ENCODE measurements at regions not wholly inside any gene's neighbourhood (a gene's known extent, or its start where the extent isn't known, plus 50 kb on each side); places are given as distances from the start of the nearest gene placed in this dataset.

DNA sequence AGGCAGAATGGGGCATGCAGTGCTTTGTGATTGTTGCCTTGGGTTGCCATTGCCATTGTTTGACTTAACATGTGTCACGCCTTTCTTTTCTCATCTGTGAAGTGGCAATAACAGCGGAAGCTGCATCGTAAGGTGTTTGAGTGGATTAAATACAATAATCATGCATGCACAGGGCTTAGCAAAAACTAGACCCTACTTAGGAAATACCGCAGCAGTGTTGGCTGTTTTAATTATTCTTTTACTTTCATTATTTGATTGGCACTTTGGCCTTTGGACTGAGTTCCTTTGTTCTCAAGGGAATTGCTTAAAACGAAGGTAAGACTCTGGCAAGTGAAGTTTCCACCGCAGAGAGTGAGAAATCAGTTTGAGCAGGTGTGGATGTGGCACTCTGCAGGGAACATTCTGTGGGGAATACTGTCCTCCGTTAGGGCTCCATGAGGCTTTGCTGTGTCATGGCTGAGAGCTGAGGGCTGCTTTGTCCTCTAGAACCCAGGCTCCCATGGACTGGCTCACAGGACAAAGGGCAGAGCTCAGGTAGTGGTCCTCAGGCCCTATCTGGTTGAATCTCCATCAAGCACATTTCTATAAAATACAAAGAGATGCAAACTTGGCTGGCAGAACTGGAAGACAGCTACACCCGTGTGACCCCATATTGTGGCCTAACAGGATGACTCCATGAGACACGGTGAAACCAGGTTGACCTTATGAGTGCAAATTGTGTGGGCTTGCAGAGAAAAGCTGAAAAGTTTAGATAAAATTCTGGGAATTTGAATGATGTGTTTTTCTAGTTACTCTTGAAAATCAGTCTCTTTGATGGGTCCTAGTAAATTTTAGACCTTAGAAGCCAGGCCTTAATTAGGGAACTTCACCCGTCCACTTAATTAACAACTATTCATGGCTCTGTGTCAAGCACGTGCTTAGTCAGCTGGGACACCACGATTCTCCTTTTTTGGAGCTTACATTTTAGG lies 407.2 kb downstream of the KCNRG start:
- DNase-seq: peak; percentile 47

DNA sequence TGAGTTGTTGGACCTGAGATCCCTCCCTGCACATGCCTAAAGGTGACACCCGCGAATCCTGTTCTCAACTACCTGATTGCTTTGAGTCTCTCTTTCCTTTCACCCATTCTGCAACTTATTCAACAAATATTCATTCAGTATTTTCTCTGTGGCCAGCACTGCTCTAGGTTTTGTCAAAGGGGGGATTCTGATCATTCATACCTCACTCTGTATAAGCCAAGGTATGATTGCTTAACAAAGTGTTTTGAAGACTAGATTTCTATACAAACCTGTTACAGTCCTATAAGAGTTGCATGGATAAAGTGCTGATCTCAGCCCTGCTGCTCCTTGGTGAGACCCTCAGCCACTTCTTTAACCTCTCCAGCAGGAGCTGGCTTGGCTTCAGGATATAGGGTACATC lies 409.7 kb downstream of the KCNRG start:
- no peak for DNase-seq

DNA sequence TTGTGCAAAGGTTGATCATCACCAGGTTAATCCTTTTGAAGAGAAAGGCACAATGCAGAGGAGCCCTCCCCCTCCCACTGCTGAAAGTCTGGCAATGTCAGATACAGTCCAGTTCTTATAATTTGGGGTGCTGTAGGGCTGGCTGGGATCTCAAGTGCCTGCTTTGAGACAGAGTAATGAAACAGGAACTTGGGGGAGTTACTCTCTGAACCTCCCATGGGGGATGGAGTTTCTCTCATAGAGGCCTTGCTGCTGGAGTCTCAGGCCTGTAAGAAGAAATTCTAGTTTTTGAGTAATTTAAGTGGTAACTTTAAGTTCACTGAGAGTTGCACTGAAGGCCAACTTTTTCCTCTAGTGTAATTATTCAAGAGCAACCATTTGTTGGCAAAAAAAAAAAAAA lies 410.5 kb downstream of the KCNRG start:
- DNase-seq: no peak

DNA sequence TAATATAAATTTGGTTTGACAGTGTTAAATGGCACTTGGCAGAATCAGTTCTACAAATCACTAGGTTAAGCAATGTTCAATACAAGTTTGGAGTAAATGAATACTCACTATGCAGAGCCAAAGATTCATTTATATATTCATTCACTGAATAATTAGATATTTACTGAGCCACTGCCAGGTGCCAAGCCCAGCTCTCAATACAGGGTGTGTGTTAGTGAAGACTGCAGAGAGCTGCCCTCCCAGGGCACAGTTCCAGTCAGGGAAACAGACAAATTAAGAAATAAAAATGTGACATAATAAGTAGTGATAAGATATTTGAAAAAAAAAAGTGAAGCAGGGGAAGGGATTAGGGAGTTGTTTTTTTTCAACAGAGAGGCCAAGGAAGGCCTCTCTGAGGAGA lies 411.7 kb downstream of the KCNRG start:
- no peak for DNase-seq

DNA sequence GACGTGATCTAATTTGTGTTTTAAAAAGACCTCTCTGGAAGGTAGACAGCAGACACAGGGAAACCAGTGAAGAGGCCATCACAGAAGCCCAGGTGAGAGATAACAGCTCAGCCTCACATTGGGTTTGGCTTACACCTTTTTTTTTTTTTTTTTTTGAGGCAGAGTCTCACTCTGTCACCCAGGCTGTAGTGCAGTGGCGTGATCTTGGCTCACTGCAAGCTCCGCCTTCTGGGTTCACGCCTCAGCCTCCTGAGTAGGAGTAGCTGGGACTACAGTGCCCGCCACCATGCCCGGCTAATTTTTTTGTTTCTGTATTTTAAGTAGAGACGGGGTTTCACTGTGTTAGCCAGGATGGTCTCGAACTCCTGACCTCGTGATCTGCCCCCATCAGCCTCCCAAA lies 412.3 kb downstream of the KCNRG start:
- peak; percentile 55 for DNase-seq

DNA sequence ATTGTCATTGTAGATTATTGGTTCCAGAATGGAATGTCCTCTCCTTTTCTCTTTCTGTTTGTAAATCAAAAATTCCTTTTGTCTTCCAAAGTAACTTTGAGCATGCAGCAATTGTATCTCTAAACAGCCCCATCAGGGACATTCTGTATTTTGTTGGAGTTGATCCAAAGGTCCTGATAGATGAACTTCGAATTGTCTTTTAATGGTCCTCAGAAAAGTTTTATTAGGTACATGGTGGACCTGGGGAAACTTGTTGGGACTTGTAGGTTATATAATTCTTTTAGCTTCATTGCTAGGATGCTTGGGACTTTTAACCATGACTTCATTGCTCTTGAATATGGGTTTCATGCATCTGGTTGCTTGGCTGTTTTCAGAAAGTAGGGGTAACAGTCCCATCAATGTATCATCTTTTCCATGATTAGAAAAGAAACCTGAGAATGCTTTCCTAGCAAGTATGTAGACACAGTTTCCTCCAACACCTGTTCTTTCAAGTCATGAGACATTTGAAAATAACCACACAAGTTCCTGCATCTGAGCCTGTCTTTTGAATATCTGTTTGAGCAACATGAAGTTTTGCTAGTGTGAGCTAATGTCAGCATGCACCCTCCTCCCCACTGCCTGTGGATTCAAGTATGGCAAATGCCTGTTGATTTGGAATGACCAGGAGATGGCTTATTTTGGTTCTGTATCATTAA lies 413.1 kb downstream of the KCNRG start:
- DNase-seq: no peak

DNA sequence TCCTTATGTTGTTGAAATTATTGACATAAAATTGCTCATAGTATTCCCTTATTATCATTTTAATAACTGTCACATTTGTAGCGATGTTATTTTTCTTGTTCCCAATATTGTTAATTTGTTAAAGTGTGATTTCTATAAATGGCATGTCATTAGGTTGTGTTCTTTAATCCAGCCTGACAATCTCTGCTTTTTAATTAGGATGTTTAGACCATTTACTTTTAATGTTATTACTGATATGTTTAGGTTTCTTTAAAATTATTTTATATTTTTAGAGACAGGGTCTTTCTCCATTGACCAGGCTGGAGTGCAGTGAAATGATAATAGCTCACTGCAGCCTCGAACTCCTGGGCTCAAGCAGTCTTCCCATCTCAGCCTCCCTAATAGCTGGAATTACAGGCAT lies 408.5 kb downstream of the DLEU7 start:
- no peak for DNase-seq

DNA sequence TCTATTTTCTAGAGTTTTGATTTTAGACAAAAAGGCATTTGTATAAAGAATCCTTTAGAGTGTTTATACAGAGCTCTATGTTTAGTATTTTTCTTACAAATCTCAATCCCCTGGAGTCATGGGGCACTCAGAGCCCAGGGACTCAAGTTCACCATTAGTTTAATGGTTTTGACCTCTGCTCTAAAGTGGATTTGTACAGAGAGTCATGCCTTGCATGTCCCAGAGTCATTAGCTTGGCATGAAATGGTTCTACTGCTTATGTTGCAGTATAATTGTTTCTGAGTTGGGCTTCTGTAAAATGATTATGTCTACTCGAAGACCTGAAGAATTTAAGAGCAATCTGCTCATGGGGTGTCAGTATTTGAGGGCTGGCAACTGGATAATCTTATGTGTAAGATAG lies 406.2 kb downstream of the DLEU7 start:
- no peak for DNase-seq

DNA sequence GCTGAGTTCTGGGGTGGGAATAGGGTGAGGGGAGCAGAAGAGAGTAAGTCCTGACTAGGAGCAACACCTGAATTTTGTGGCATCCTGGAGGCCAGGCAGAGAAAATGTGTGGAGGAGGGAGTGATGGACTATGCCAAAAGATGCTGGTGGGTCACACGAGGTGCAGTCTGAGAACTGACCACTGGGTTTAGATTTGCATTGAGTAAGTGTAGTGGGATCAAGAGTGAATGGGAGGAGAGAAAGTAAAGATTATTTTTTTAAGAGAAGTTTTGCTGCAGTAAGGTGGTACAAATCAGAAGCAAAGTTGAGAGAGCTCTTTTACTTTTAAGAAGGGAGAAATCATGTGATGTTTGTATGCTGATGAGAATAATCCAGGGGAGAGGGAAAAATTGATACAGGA lies 405.1 kb downstream of the DLEU7 start:
- no peak for DNase-seq

DNA sequence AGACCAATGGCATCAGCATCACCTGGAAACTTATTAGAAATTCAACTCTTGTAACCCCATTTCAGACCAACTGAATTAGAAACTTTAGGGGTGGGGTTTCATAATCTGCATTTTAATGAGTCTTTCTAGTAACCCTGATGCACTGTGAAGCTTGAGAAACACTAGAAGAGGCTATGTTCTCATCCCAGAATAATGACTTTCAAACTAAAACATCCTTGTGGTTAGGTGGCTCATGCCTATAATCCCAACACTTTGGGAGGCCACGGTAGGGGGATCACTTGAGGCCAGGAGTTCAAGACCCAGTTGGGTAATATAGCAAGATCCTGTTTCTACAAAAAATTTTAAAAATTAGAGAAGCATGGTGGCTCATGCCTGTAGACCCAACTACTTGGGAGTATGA lies 402.4 kb downstream of the DLEU7 start:
- no peak for DNase-seq

DNA sequence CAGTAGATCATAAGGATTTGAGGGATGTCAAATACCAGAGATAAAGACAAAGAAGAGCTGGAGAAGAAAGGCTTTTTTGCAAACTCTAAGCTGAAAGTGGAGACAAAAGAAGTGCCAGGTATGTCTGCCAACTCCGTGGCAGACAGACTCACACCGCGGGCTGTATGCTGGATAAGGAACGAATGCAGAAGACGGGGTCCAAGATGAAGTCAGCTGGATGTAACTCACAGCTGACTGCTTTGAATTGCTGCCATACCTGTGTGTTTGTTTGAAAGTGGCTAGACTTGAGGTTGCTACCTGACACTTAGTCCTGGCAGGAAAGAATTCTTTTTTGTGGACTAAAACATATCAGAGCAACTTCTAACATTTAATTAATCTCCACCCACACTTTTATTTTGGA lies 398.8 kb downstream of the DLEU7 start:
- no peak for DNase-seq

DNA sequence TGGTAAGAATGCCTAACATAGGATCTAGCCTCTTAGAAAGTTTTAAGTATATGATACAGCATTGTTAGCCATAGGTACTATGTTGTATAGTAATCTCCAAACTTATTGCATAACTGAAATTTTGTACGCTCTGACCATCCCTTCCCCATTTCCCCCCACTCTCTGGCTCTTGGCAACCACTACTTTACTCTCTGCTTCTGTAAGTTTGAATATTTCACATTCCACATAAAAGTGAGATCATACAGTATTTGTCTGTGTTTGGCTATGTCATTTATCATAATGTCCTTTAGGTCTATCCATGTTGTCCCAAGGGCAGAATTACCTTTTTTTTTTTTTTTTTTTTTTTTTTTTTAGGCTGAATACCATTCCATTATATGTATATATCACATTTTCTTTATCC lies 396.9 kb downstream of the DLEU7 start:
- DNase-seq: no peak

DNA sequence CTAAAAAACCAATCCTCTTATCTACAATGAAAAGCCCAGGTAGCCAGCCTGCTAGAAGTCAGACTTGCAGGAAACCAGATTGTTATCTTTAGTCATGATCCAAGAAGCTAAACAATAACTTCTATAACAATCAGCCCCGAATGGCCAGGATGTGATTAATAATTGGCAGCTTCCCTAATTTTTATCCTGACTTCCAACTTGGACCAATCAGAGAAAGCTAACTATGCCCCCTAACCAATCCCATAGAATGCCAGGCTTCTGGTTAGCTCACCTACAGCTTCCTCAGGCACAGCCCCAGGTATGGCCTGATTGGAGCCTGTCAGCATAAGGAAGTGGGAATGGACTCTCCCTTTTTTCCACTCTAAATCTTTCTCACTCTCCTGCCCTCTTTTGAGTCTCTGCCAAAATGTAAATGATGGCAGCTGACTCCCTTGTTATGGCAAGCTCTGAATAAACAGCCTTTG lies 394.9 kb downstream of the DLEU7 start:
- DNase-seq: no peak

DNA sequence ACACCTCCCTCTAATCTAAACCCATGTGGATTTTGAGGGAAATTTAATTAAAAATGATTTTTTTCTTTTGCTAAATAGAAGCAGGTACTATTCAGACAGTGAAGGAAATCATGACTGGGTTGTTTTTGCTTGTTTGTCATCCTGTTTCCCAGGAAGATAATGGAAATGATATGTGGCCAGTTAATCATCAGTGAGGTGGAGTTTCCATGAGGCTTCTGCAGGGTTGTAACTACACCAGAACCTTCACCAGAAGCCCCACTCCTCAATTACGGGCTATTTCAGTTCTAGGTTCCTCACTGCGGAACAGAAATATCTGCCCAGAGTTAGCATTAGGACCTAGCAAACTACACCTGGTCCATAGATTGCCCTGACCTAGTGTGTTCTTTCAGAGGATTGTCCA lies 394.0 kb downstream of the DLEU7 start:
- no peak for DNase-seq

DNA sequence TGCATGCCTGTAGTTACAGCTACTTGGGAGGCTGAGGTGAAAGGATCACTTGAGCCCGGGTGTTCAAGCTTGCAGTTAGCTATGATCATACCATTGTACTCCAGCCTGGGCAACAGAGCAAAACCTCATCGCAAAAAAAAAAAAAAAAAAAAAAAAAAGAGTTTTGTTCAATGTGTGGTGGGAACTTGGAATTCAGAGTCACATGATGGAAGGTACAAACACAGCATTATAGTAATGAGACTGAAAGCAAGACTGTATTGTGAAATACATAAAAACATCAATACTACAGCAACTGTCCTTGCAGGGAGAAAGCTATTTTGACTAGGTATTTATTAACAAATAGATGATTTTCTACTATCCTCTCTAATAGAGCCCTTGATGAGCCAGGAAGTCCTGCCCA lies 393.2 kb downstream of the DLEU7 start:
- no peak for DNase-seq

DNA sequence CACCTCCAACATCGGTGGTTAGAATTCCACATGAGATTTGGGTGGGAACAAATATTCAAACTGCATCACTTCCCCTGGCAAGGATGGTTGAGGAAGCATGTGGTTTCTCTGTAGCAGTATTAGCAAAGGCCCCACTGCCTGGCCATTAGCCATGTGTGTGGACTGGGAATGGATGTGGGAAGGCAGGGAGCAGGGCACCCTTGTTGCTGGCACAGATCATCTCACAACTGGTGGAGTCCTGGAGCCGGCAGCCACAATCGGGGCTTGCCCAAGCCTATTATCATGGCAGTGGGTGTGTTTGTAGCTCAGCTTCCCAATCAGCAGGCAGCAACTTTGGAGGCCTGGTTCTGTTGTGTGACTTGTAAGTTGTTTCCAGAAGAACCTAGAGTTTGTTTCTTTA lies 391.9 kb downstream of the DLEU7 start:
- DNase-seq: no peak

DNA sequence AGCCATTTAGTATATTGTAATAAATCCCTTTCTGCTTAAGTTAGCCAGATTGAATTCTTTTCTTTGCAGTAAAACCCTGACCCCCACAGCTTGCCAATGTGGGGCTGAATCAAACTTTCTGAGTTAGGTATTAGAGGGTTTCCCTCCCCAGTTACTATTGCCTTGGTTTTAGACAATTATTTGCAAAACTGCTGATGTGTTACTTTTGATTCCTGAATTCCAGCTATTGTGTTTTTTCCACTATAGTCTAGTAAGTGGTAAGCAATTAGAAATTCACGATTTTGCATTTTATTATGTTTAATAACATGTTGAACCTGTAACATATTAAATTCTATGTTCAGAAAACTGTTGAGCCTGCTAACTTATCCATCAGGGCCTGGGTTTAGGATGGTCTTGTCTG lies 391.5 kb downstream of the DLEU7 start:
- DNase-seq: no peak

DNA sequence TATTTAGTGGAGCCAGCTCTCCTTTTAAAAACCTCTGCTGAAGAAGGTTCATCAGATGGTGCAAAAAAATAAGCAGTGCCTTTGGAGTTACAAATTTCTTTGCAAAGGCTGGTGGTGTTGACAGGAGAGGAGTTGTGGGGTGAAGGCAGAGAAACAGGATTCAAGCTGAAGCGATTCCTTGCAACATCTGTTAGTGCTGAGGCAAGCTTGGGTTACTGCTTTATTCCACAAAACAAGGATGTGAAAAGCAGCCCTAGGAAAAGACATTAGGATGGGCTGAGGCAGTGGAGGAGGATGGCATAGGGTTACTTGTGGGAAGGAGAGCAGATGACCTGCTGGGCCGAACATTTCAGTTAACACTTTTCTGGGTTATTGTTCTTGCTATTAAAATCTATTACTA lies 390.7 kb downstream of the DLEU7 start:
- DNase-seq: no peak

DNA sequence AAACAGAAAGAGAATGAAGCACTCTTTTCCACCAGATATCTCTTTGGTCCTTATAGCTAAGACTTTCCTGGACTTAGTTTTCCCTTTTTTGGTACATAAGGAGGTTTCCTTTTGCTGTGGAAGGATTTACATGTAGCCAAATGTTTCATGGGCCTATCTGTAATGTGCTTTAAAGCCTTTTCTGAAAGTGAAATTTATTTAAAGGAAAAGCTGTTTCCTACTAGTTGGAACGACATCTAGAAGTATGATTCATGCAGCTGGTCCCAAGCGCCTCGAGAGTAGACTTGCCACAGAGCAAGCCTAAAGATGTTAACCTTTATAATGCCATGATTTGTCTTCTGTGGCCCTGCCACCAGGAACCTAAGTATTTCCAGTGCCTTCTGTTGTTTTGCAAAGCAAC lies 390.3 kb downstream of the DLEU7 start:
- no peak for DNase-seq

DNA sequence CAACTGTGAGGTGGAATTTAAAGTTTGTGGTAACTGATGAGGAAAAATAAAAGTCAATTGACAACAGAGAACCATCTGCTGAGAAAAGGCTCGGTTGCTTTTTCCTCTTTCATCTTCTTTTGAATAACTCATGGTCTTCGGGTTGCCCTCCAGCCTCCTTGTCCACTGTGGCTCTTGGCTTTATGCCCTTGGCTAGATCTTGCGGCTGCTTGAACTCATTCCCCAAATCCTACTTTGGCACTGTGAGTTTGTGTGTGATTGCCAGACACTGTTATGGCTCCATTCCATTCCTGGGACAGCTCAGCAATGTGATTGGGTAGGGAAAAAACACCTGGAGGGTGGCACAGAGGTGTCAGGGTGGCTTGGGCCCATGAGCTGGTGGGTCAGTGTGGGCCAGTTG lies 387.4 kb downstream of the DLEU7 start:
- no peak for DNase-seq

DNA sequence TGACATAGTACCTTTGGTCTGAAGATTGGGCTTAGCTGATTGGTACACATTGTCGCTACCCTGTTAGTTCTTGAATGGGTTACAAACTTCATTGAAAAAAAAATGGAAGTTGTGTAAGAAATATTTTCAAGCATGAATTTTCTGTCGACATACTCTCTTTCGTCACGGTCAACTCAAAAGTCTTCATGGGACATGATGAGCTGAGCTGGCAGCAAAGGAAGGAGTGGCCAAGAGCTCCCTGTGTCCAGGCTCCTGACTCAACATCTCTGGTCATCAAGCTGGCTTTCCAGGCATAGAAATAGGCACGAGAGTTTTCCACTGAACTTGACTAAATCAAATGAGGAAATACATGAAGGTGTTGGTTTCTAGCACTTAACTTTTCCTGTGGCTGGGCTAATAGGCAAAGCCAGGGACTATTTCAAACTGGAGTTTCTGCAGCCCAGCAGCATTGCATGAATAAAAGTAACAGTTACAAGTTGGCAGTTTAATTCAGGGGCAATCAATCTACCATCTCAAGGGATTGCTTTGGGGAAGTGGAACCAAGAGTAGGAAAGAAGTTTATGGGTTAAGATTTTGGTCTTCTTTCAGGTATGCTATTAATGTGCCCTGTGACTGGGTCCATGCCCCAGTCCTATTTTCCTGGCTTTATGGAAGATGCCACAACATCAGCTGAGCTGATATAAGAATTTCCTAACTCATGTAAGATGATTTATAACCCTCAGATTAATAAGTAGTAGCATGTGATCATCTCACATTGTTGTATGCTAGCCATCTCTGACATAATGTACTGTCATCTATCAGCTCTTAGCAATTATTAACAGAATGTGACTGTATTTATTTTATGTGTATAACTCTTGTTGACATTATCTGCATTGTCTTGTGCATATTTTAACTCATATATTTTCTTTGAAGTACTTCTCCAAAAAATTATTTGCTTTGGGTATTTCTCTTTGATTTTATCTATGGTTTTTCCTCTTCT lies 385.8 kb downstream of the DLEU7 start:
- no peak for DNase-seq

DNA sequence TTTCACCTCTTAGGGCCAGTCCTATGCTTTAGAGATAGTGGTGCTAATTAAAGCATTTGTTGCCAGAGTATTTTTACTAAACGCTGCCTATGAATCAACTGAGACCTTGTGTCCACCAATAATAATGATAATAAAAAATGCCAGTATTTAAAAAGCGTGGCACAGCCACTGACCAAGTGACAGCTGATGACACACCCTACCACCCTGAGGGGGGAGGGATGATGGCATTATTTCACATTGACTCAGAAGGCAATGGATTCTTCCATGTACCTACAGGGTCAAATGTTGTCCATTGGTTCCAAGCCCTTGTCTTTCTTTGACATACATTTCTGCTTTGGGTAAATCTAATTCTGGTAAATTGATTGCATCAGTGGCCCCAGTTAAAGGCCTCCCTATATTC lies 384.4 kb downstream of the DLEU7 start:
- no peak for DNase-seq

DNA sequence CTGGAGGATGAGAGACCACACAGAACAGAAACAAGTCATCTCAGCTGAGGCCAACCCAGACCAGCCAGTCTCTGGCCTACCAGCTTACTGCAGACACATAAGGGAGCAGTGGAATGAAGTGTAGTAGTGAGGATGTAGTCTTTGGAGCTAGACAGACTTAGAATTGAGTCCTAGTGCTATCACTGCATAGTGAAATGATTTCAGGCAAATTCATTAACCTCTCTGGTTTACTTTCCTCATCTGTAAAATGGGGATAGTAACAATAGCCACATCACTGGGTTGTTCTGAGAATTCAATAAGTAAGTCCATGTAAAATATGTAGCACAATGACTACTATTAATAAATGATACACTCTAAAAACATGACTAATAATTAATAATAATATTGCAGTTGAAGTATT lies 383.8 kb downstream of the DLEU7 start:
- no peak for DNase-seq
